Fibroblast of lung (primary cell): ENCODE measurements at regions not wholly inside any gene's neighbourhood (a gene's known extent, or its start where the extent isn't known, plus 50 kb on each side); places are given as distances from the start of the nearest gene placed in this dataset.

Experiments
- DNase-seq, 2 donors: peaks; one replicate each; pipeline versions ENCODE4 v3.0.0 to v3.0.0-alpha.2; 2010; ENCODE audit warnings: low read depth in 2 of 2
- H2AFZ ChIP-seq: 2 replicates; pipeline ENCODE4 v1.5.1; 2012; ENCODE audit warnings: low read length, control low read depth, inconsistent platforms
- H3K27ac ChIP-seq: 2 replicates; pipeline ENCODE4 v1.5.1; 2011; ENCODE audit warnings: low read length, control low read depth; ENCODE audit not compliant: insufficient read depth
- H3K27me3 ChIP-seq: 2 replicates; pipeline ENCODE4 v1.5.1; 2011; ENCODE audit warnings: mild to moderate bottlenecking, low read length; ENCODE audit not compliant: control insufficient read depth, insufficient read depth
- H3K36me3 ChIP-seq: 2 replicates; pipeline ENCODE4 v1.5.1; 2011; ENCODE audit warnings: low read length; ENCODE audit not compliant: control insufficient read depth, insufficient read depth
- H3K4me1 ChIP-seq: 2 replicates; pipeline ENCODE4 v1.5.1; 2011; ENCODE audit warnings: low read length; ENCODE audit not compliant: control insufficient read depth, insufficient read depth; ENCODE audit errors: extremely low read depth
- H3K4me2 ChIP-seq: 2 replicates; pipeline ENCODE4 v1.5.1; 2011; ENCODE audit warnings: low read length, control low read depth; ENCODE audit not compliant: insufficient read depth; ENCODE audit errors: extremely low read depth
- H3K4me3 ChIP-seq, 4 experiments: fragments of 200-600 bp in 1 of 4; sonication (generic) in 1 of 4; replicated peaks in 1 of 4; 2 replicates each; pipeline ENCODE4 v1.5.1; 2011 to 2016; ENCODE audit warnings: low read length in 4 of 4, low read depth in 3 of 4, mild to moderate bottlenecking in 3 of 4, control low read depth in 2 of 4, inconsistent platforms in 1 of 4, mixed read lengths in 1 of 4; ENCODE audit not compliant: insufficient read depth in 1 of 4; ENCODE audit errors: control extremely low read depth in 1 of 4
- H3K79me2 ChIP-seq: 2 replicates; pipeline ENCODE4 v1.5.1; 2012; ENCODE audit warnings: mild to moderate bottlenecking, low read length, inconsistent platforms; ENCODE audit not compliant: control insufficient read depth, insufficient read depth
- H3K9ac ChIP-seq: 2 replicates; pipeline ENCODE4 v1.5.1; 2011; ENCODE audit warnings: mild to moderate bottlenecking, low read length, control low read depth; ENCODE audit not compliant: insufficient read depth
- H3K9me3 ChIP-seq: 2 replicates; pipeline ENCODE4 v1.5.1; 2012; ENCODE audit warnings: low read depth, low read length; ENCODE audit not compliant: control insufficient read depth, insufficient read depth
- H4K20me1 ChIP-seq: 2 replicates; pipeline ENCODE4 v1.5.1; 2011; ENCODE audit warnings: low read length; ENCODE audit not compliant: control insufficient read depth, insufficient read depth; ENCODE audit errors: extremely low read depth
- CTCF ChIP-seq, 2 donors: IDR thresholded peaks in 1 of 2; conservative IDR thresholded peaks in 1 of 2; 1 replicate in 1 of 2; 2 replicates in 1 of 2; pipeline ENCODE4 v1.5.1; 2011 to 2012; ENCODE audit warnings: low read length in 2 of 2, control low read depth in 1 of 2, inconsistent platforms in 1 of 2, low read depth in 1 of 2, mild to moderate bottlenecking in 1 of 2
- EZH2 ChIP-seq: IDR thresholded peaks from 2 replicates; pipeline ENCODE4 v1.5.1; 2012; ENCODE audit warnings: low read length, control low read depth, mild to moderate bottlenecking; ENCODE audit errors: missing control alignments

- Histone ChIP-seq H2AFZ (no peak overlapping the region), H3K27ac (no peak overlapping the region), H3K9ac (no peak overlapping the region), H3K9me3 (no peaks in the 10 kb centered on the region), H3K4me1 (no peaks in the 10 kb centered on the region), H4K20me1 (no peaks in the 10 kb centered on the region), H3K27me3 (no peaks in the 10 kb centered on the region), H3K4me2 (no peak overlapping the region), H3K36me3 (no peaks in the 10 kb centered on the region), H3K79me2 (no peaks in the 10 kb centered on the region), H3K4me3 (no peak overlapping the region)
- DNase-seq, result no peak
- TF ChIP-seq CTCF (conservative IDR thresholded peaks at IDR 0.05 in 1 of 2, IDR thresholded peaks at IDR 0.05 in 1 of 2; ENCODE audit: low read depth in 1 of 2, low read length in 2 of 2) (no peak), EZH2 (no peak)
Observed at GRCh38 chr1:30179942-30180543, 543.3 kb downstream of the MATN1 start.

- Histone ChIP-seq H4K20me1 (no peaks in the 10 kb centered on the region), H3K4me2 (no peak overlapping the region), H3K79me2 (no peaks in the 10 kb centered on the region), H3K4me3 (no peak overlapping the region), H3K36me3 (no peaks in the 10 kb centered on the region), H3K9ac (no peak overlapping the region), H3K27me3 (no peaks in the 10 kb centered on the region), H3K9me3 (no peaks in the 10 kb centered on the region), H2AFZ (no peak overlapping the region), H3K4me1 (no peaks in the 10 kb centered on the region), H3K27ac (no peak overlapping the region)
- TF ChIP-seq EZH2, result no peak
- TF ChIP-seq CTCF (conservative IDR thresholded peaks at IDR 0.05 in 1 of 2, IDR thresholded peaks at IDR 0.05 in 1 of 2; ENCODE audit: low read depth in 1 of 2, low read length in 2 of 2), result no peak
- DNase-seq, result no peak
Observed at GRCh38 chr1:30176477-30176876, 546.9 kb downstream of the MATN1 start.

- TF ChIP-seq CTCF (conservative IDR thresholded peaks at IDR 0.05 in 1 of 2, IDR thresholded peaks at IDR 0.05 in 1 of 2; ENCODE audit: low read depth in 1 of 2, low read length in 2 of 2), result no peak
- no peak for TF ChIP-seq EZH2
- no peak overlapping the region for H3K4me3 ChIP-seq
Observed at GRCh38 chr1:30174499-30174898, 548.9 kb downstream of the MATN1 start.

More at GRCh38 chr1:30174499-30174898, 548.9 kb downstream of the MATN1 start:
- no peaks in the 10 kb centered on the region for H3K9me3 ChIP-seq
- no peak overlapping the region for H3K9ac ChIP-seq
- no peaks in the 10 kb centered on the region for H3K36me3 ChIP-seq
- no peaks in the 10 kb centered on the region for H3K79me2 ChIP-seq
- no peaks in the 10 kb centered on the region for H3K27me3 ChIP-seq
- no peak overlapping the region for H2AFZ ChIP-seq
- H4K20me1 ChIP-seq, result no peaks in the 10 kb centered on the region
- no peaks in the 10 kb centered on the region for H3K4me1 ChIP-seq
- no peak for DNase-seq
- no peak overlapping the region for H3K27ac ChIP-seq
- no peak overlapping the region for H3K4me2 ChIP-seq
